Anterior cingulate cortex (tissue), 58 donors: ENCODE measurements at regions not wholly inside any gene's neighbourhood (a gene's known extent, or its start where the extent isn't known, plus 50 kb on each side); places are given as distances from the start of the nearest gene placed in this dataset.

Source experiments
- DNase-seq, 58 donors: peaks; one replicate each; lab custom pipeline; 2025; lab: John Stamatoyannopoulos, UW

DNA sequence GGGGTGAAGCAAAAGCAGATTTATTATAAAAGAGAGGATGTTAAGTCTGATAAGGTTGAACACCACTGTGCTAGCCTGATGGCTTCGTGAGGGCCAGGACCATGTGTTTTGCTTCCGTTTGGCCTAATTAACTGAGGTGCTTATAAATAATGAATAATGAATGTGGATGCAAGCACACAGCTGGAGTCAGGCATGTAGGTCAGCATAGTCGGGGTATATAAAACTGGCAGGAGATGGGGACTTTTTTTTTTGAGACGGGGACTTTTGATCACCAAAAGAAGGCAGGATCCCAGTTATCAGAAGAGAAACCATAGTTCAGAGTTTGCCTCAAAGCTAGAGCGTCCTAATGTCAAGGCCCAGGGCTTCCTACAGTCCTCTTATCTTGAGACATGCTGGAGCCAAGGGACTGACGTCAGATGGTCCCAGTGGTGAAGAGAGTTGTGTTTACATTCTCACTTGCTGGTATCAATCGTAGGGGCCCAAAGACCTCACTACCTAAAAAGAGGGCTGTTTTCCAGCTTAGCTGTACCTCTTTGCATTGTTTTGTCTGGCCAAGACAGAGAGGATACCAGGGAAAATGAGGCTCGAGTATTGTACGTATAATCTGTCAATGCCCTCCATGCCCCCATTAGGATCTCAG is 50.4 kb downstream of the RTL9 start:
- DNase-seq: no peak

DNA sequence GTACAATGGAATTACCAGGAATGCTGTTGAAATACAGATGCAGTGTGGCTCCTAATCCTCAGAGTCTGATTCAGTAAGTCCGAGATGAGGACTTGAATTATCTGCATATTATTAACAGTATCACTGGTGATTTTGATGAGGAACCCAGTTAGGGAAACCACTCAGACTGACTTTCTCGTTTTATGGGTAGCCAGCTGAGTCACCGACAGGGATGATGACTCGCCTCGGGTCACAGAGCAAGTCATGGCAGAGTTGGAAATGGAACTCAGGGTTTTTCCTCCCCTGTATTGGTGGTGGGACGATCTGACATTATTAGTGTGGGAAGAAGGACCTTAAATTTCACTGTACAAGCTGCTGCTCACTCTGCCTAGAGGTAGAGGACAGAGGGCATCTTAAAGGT is 51.3 kb downstream of the RTL9 start:
- DNase-seq: no peak

DNA sequence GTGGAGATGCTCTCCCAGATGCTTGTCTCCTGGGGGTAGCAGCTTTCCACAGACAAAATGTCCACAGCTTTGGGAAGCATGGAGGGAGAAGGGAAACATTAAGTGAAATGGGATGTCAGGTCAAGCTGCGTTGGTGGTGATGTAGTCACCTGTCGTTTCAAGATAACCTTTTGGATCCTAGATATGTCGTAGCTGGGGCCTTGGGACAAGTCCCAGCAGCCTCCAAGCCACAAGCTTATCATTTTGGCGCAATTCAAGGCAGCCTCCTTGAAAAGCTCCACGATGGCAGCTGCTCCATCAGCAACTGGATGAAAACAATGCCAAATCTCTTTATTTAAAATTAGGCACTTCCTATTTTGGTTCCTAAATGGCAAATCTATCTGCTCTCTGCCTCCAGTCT is 52.0 kb downstream of the RTL9 start:
- DNase-seq: no peak

DNA sequence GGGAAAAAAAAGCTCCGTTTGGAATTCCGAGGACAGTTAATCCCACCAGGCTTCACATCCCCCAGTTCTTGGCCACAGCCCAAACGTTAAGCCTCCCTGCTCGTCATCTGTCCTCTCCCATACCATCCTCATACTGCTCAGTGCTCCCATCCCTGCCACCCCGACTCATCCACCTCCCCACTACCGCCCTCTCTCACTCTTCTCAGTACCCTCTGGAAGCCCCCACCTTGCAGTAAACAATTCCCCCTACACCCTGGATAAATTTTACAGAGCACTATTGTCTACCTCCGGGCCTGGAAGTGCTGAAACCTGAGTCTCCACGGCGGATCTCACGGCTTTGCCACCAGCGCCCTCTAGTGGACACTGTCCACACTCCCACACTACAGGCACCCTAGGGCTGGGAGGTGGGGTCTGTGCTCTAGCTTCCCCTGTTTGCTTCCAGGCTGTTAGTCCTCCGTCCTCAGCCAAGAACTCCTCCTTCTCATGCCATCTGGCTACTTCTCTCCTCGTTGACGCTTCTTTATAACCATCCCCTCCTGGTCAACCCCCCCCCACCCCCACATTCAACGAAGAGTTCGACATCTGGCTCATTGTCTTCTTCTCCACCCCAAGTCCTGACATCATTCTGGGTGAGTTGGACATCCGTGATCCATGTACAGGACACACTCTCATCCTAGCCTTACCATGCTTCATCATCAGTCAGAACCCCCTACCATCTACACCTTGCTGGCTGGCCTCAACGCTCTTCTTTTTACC is 54.5 kb downstream of the RTL9 start:
- peak in 52 of 58 donors; percentile 1 to 73 (median 18) for DNase-seq

DNA sequence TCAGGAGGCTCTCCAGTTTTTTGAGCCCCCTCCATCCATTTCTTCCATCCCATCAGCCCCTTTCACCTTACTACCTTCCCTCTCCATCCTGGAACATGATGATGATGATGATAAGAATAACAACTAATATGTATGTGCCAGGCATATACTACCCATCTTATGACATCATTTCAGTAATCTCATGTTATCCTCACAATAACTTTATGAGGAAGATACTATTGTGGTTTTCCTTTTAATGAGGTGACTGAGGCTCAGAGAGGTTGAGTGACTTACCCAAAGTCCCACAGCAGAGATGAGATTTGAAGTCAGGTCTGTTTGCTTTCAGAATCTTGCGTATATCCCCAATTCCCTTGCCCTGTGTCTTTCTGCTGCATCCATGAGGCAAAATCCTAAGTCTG is 55.1 kb downstream of the RTL9 start:
- DNase-seq: no peak

DNA sequence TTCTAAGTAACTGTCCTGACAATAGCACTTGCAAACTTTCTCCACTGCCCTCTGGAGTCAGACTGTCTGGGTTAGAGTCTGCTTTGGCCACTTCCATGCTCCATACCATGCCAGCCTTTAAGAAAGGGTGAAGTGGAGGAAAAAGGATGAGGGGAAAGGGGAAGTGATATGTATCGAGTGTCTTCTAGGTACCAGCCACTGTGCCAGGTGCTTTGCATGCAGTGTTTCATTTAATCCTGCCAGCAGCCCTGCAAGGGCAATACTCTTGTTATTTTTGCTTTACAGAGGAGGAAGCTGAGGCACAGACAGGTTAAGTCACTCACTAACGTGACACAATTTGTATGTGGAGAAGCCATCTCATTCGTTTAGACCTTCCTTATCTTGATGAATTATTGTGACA is 55.6 kb downstream of the RTL9 start:
- no peak for DNase-seq

DNA sequence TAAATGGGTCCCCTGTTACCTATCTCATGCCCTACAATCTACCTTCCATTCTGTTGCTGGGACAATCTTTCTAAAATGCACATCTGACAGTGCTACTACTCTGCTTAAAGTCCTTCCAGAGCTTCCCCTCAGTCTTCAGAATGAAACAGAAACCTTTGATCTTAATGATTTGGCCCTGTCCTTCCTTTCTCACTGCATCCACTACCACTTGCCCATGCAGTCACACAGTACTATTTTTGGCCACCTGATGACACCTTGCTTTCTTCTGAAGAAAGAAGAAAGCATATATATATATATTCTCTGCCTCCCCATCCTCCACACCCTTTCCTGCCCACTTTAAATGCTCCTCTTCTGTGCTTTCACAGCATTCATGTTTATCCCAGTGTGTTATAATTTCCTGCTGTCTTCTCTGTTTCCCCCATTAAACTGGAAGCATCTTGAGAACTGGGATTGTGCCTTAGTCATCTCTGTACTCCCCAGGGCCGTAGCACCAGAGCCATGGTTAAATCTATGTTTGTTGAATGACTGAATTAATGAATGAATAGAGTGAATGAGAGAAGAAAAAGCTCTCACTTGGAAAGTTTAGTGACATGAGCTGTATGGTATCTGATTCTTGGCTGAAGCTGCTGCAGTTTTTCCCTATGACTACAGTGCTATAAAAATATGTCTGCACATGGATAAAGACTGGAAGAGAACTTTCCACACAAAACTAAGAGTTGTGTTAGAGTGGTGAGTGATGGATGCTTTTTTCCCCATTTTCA is 56.2 kb downstream of the RTL9 start:
- no peak for DNase-seq

DNA sequence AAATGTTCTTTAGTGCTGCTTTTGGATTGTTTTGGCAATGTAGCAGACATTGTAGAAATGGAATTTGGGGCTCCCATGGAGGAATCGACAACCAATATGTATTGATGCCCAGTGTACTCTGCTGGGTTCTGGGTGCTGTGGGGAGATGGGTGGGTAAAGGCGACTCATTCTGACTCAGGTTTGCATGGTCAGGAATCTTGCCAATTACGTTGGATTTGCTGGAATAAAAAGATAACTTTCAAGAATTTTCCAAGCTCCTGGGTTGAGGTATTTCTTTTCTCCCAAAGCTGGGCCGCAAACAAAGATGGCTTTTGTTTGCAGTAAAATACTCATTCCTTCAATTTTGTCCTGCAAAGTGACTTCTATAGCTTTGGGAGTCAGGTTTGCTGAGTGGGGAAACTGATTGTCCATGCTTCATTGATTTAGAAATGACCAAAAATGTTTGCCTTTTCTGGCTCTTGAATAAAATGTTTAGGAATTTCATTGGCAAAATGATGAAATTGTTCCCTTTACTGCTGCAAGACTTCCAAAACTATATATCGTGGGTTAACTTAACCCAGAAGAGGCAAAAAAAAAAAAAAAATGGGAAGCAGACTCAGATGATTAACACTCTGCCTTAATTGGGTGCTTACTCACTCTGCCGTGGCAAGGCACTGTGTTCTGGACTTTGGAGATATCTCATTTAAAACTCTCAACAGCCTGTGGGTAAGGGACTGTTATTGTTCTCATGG is 57.0 kb downstream of the RTL9 start:
- no peak for DNase-seq

DNA sequence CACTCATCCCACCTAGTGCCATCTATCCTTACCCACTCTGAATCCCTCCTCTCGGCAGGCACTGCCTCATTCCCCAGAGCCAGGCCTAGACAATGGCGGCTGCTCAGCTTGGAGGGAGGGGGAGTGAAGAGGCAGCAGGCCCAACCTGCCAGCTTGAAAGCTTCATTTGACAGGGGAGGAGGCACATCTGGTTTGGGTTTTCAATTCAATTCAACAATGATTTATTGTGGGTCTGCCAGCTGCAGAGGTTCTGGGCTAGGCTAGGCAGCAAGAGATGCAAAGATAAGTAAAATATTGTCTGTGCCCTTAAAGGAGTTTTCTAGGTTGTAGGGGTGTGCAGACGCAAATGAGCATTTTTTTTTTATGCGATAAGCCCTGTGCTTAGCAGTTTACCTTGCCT is 58.5 kb downstream of the RTL9 start:
- peak in 16 of 58 donors; percentile 0 to 40 (median 8) for DNase-seq

DNA sequence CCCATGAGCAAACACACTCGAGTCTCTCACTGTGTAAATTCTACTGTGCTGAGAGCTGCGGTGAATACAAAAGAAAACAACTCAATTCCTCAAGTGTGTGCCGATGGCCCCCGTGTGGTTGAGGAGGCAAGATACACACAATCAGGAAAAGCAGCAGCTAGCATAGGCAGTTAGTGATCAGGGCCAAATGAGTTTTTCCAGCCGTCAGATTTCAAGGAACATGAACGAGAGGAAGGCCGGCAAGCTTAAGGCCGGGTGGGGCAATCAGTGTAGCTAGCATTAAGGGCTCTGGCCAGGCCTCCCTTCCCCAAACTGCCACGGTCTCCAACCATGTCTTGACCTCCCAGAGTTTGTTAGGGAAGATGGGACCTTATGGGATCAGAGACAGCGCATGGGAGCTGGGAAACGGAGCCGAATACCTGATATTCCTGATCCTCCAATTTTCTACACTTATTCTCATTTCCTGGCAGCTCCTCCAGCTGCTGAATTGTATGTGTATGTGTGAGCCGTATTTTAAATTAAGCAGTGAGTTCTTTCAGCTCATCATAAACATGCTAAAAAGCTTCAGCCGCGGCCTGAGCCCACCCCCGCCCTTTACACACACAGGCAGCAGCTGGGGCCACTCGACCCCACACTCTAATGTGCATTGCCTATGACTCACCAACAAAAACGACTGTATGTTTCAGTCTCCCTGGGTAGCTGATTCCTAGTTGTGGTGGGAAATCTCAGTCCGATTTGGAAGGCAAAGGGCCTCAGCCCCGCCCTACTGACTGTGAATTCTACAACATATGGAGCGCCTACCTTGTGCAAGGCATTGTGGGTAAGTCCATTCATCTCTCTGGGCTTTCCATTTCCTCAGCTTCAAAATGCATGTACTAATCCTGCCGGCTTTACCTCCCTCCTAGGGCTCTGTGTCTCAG is 59.9 kb downstream of the RTL9 start:
- DNase-seq: peak in 28 of 58 donors; percentile 1 to 53 (median 5)

DNA sequence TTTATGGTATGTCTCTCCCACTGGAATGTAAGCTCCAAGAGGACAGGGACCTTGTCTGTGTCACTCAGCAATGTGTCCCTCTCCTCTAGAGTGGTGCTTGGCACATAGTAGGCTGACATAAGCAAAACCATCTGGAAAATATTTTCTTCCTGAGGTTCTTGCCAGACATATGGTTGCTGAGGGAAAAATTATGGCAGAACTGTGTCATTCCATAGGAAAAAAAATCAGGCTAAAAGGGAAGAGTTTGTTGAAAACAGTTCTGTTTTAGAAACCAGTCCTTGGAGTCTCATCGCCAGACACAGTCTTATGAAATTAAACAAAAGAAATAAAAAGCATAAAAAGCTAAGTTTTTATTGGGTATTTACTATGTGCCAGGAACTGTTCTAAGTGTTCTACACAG is 60.9 kb downstream of the RTL9 start:
- no peak for DNase-seq

DNA sequence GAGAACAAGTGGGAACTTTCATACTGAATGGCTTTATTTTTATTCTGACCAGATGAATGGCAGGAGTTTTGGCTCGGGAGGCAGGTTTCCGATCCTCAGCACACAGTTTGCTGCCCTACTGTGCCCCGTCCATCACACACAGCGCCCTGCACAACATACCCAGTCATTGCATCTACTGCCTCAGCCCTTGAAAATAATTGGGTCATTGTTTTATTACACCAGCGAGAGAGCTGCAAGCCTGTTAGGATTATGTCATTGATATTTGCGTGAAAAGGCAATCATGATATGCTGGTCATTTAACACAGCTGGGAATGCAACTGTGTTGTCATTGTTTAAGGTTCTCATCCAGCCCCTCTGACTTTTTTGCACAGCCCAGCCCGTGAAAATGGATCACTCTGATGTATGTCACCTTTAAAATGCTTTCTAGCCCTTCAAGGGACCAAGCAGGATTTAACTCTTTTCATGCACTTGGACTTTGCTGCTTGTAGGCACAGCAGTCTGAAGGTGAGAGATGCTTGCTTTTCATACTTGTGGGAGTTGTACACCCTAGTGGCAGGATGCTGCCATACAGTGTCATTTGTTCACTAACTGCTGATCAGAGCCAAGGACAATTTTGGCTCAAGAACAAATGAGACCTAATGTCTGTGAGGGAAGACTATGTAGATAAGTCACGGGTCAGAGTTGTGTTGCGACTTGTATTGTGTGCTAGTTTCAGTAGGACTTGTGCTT is 62.3 kb downstream of the RTL9 start:
- DNase-seq: peak in 45 of 58 donors; percentile 1 to 75 (median 32)

DNA sequence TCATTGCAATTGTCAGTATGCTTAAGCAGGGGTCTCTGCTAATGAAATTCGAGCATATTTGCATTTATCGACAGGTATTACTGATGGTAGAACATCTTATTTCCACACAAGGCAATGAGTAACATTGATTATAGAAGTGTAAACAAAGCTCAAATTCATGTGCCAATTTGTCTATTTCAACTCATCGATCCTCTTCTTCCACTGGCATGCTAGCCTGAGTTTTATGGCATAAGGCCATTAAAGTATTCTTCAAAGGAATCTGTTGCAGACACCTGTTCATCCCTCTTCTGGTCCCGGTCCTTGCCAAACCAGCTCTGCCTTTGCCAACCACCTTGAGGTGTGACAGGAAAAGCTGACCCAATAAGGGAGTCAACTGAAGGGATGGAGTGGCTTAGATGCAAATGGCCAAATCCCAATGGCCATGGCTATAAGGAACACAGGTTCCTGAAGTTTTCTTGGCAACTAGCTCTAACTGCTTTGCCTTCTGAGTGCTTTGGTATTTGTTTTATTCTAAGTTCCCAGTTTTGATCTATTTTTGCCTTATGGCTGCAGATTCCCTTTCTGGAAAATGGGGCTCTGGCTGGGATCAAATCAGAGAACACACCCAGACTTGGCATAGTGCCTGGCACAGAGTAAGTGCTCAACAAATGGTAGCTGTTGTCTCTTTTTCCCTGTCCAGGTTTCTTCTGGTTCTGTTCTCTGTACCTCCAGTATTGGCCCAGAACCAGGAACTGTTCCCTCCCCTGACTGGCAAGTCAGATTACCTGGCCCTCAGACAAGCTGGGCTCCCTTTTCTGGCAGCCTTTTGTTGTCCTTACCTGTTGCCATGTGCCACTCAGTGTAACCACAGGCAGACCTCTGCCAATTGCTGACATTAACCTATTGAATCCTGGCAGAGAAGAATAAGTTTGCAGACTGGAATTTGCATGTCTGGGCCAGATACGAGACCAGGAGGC is 63.1 kb downstream of the RTL9 start:
- no peak for DNase-seq

DNA sequence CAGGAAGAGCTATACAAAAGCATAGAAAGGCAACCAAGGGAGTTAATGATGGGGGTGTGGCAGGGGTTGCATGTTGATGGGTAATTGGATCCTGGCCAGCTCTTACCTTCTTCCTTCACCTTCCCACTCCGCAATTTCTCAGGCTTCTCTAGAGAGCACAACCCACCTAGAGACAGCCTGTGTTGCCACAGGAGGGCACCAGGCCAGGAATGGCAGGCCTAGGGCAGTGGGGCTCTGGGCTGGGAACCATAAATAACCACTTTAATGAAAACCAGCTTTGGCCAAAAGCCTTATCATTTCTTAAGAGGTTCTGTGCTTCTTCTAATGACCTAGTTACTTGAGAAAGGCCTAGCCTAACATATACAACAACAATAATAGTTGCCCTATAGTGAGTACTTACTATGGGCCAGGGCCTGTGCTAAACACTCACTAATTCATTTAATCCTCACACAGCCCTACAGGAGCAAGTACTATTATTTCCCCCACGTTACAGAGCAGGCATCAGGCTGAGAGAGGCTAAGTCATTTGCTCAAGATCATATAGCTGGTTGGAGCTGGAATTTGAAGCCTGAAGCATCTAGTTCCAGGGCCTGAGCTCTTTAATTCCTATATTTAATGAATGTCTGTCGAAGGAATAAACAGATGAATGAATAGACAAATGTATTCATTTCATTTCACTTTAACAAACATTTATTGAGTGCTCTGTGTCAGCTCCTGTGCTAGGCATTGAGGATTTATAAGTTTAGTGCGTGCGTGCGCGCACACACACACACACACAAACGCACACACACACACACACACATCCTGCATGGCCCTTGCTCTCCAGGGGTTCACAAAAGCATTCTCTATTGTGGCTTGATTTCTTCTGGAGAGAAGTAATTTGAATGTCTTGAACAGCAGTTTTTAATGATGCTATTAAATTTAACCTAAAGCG is 66.8 kb downstream of the RTL9 start:
- no peak for DNase-seq

DNA sequence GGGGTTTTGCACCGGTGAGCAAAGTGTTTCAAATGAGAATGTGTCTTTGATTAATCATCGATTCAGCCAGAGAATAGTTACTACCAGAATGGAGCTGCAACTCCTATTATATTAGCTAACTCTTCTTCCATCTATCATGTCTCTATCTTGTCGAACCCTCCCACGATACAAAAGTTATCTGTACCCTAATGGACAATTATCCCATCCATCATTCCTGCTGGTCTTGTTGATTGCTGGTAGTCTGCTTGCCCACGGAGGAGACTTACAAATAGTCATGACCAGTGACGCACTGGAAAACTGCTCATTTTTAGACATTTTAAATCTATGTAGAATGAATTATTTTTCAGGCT is 67.5 kb downstream of the RTL9 start:
- DNase-seq: no peak

DNA sequence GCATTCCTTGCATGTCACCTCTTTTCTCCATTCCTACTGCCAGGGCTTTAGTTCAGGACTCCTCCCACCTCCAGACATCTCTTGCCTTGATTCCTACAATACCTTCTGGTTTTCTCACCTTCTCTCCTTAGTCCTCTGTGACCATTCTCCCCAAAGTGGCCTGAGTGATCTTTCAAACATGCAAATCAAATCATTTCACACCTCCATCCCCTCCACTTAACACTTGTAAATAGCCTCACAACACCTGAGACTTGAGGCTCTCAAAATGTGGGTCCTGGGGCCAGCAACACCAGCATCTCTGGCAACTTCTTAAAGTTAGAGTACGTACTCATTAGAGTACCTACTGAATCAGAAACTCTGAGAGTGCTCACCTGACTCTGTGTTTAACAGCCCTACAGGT is 68.4 kb downstream of the RTL9 start:
- no peak for DNase-seq

DNA sequence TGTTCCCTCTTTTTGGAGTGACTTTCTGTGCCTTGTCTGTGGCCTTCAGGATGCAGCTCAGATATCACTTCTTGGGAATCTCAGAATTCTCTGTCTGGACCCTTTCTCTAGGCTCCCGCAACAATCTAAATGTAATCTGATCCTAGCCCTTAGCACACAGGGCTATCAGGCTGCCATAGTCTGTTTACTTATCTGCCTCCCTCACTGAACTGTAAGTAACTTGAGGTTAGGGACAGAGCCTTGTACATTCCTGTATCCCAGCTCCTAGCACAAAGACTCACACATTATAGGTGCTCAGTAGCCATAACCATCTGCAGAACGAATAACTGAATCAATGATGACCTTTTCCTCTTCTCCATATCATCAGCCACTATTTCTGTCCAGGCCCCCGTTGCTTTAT is 69.5 kb downstream of the RTL9 start:
- DNase-seq: no peak
